ENCODE measurements at regions not wholly inside any gene's neighbourhood (a gene's known extent, or its start where the extent isn't known, plus 50 kb on each side); places are given as distances from the start of the nearest gene placed in this dataset.

- TF ChIP-seq GATA2 (IDR thresholded peaks at IDR 0.05; ENCODE audit: low read depth, low read length) (no peak), GATA3 (IDR thresholded peaks at IDR 0.05; ENCODE audit: low read depth, low read length) (no peak)
Measured at GRCh38 chr10:16049050-16049449, 188.7 kb upstream of the MINDY3 start.
